WI38 (cell line): ENCODE measurements at regions not wholly inside any gene's neighbourhood (a gene's known extent, or its start where the extent isn't known, plus 50 kb on each side); places are given as distances from the start of the nearest gene placed in this dataset.

Experiments used
- H3K4me3 ChIP-seq: 2 replicates; pipeline ENCODE4 v1.5.1; 2011; ENCODE audit warnings: low read depth, mild to moderate bottlenecking, control low read depth, low read length
- TF ChIP-seq, protein P1 (sequence below): IDR thresholded peaks from 2 replicates; pipeline ENCODE4 v1.5.1; 2012; ENCODE audit warnings: low read depth, mild to moderate bottlenecking, control low read depth, low read length

DNA sequence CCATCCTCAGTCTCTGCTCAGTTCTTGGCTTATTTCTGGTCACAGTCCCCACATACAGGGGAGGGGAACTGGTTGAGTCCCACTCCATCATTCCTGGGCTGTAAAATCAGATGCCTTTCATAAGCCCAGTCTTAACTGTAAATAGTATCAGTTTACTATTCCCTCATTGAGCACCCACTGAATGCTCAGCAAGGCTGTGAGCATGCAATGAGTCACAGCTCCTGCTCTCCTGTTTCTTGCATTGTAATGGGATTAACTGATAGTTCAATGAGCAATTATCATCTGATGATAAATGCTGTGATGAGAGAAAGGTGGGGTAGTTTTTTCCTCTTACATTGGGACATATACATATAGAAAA lies 113.6 kb upstream of the TPM1 start:
- TF ChIP-seq, protein P1, sequence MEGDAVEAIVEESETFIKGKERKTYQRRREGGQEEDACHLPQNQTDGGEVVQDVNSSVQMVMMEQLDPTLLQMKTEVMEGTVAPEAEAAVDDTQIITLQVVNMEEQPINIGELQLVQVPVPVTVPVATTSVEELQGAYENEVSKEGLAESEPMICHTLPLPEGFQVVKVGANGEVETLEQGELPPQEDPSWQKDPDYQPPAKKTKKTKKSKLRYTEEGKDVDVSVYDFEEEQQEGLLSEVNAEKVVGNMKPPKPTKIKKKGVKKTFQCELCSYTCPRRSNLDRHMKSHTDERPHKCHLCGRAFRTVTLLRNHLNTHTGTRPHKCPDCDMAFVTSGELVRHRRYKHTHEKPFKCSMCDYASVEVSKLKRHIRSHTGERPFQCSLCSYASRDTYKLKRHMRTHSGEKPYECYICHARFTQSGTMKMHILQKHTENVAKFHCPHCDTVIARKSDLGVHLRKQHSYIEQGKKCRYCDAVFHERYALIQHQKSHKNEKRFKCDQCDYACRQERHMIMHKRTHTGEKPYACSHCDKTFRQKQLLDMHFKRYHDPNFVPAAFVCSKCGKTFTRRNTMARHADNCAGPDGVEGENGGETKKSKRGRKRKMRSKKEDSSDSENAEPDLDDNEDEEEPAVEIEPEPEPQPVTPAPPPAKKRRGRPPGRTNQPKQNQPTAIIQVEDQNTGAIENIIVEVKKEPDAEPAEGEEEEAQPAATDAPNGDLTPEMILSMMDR, result no peak
- no peak overlapping the region; the same call in 1 of the 2 replicates for H3K4me3 ChIP-seq

DNA sequence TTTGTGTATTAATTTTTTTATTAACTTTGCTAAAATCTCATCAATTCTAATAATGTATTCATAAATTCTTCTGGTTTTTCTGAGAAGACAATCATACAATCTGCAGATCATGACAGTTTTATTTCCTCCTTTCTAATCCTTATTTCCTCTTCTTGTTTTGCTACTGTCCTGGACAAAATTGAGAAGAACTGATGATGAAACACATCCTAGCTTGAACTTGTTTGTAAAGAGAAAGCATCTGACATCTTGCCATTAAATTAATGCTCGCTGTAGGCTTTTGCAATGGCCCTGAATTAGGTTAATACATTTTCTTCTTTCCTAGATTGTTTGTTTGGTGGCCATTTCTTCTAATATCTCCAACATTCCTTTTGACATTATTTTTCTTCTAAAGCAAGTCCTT lies 110.9 kb upstream of the TPM1 start:
- H3K4me3 ChIP-seq, result no peak overlapping the region
- TF ChIP-seq, protein P1, result no peak

DNA sequence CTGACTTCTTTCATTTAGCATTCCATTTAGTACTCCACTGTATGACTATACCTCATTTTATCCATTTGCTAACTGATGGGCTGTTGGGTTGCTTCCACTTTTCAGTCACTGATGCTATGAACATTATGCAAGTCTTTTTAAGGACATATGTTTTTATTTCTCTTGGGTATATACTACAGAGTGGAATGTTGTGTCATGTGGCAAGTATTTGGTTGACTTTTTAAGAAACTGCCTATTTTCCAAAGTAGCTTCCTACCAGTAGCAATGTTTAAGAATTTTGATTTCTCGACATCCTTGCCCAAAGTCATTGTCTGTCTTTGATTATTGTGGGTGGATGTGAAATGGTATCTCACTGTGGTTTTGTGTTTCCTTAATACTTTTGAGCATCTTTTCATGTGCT lies 110.1 kb upstream of the TPM1 start:
- H3K4me3 ChIP-seq, result no peak overlapping the region
- TF ChIP-seq, protein P1, result no peak

DNA sequence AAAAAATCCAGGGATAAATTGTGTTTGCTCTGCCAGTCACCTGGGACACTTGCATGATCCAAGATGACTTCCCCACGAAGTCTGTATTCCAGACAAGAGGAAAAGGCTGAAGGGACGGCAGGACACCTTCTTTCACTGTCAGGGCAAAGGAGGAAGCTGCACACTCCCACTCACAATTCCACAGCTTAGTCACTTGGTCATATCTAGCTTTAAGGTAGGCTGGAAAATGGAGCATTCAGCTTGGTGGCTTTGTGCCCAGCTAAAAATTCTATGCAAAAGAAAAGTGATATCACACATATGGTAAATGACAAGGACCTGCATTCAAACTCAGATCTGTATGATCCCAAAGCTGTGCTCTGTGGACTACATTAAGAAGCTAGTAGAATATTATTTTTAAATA lies 109.2 kb upstream of the TPM1 start:
- H3K4me3 ChIP-seq, result no peak overlapping the region
- TF ChIP-seq, protein P1, result no peak

DNA sequence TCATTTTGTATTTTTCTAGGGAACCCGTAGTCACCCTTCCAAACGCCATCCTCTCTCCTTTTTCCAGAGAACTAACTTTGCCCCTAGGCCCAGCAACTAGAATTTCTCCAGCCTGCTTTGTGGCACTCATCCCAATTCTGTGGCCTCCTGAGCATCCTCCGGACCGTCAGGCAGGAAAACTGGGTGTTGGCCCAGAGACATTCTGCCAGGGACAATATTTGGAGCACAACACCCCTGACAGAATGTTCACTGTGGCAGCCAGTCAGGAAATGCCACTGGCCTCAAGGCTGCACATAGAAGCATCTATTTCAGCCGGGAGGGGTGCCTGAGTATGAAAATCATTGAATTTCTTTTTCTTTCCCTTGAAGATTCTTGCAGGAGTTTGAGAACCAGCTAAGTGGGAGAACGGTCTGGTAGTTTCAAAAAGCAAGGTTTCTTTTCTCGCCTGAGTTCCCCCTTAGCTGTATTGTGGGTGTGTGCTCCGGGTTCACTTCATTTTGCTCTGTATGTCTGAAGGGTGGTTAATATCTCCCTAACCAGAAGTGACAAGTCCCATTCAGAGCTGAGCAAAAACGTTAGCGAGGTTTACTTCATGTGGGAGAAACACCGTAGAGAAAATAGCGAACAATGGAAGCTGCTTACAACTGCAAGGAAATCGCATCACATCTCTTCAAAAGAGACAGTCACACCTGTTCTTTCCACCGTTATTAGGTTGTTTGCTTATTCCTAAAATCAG lies 108.1 kb upstream of the TPM1 start:
- TF ChIP-seq, protein P1, result no peak
- H3K4me3 ChIP-seq, result no peak overlapping the region

DNA sequence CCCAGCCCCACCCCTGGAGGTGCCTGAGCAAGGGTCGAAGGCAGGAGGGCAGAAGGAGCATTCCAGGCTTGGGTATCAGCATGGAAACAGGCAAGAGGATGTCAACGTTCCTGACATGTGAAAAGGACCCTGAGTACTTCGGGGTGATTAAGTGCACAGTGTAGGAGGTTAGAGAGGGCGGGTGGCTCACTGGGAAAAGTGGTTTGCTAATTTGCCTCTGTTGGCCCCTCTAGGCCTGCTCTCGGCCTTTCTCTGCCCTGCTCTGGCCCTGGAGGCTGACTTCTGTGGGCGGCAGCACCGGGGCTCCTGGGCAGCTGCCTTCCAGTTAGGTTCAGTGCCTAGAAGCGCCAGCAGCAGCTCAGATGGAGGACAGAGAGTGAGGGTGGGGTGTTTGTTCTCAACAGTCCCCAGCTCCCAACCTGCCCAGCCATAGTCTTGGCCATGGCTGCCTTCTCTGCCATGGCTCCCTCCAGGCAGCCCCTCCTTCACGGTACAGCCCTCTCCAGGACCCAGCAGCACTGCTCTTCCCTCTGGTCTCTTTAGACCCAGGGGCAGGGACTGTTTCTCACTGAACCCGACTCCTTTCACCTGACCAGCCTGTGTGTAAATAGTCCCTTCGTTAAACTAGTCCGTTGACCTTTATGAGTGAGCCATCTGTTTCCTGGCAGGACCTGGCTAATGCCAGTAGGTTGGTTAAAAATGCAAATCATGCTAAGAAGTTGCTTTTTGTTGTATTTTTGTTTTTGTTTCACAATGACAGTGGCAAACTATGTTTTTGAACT lies 107.1 kb upstream of the TPM1 start:
- TF ChIP-seq, protein P1, result no peak
- H3K4me3 ChIP-seq, result no peak overlapping the region

DNA sequence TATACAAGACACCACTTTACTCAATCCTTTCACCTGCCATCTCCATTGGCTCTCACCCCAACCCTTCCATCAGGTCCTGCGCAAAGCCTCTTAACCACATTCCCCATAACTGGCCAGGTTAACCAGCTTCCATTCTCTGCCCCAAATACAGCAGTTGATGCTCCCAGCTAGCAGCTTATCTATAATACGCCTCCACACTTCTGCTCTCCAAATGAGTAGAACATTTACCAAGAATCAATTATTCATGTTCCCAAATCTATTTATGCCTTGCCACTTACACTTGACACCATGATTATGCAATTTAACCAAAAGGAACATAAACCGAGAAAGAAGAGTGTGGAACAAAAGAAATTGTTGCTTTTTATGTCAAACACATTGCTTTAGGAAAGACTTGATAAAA lies 103.7 kb upstream of the TPM1 start:
- TF ChIP-seq, protein P1, result no peak
- no peak overlapping the region for H3K4me3 ChIP-seq
